LNCAP (cell line): ENCODE measurements at regions not wholly inside any gene's neighbourhood (a gene's known extent, or its start where the extent isn't known, plus 50 kb on each side); places are given as distances from the start of the nearest gene placed in this dataset.

ENCODE experiments used
- TF ChIP-seq, protein P1 (sequence below): fragments of 450-650 bp; IDR thresholded peaks from 2 replicates; pipeline ENCODE4 v1.5.1; 2017; ENCODE audit warnings: mild to moderate bottlenecking

DNA sequence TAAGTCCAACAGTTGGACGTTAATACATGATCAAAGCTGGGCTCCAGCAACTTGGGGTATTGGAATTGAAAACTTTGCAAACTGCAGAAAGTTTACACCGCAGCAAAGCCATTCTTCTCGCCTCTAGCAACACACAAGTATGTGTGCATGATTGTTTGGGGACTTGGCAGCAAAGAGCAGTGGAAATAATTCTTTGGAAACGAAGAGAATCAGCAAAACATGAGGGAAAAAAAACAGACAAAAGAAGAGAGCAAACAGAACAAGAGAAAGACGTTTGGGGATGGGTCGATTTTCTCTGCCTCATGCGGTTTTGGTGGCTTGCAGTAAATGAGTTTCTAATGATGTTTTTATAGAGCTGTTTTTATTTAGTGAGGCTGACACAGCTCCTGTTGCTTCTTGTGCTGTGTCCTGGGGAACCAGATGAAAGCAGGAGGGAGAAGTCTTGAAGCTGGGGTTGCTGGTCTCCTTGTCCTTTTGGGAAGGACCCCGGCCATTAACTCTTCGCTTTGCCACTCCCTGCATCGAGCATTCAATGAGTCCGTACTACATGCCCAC, 502.9 kb downstream of the GRIN2A start:
- TF ChIP-seq, protein P1, sequence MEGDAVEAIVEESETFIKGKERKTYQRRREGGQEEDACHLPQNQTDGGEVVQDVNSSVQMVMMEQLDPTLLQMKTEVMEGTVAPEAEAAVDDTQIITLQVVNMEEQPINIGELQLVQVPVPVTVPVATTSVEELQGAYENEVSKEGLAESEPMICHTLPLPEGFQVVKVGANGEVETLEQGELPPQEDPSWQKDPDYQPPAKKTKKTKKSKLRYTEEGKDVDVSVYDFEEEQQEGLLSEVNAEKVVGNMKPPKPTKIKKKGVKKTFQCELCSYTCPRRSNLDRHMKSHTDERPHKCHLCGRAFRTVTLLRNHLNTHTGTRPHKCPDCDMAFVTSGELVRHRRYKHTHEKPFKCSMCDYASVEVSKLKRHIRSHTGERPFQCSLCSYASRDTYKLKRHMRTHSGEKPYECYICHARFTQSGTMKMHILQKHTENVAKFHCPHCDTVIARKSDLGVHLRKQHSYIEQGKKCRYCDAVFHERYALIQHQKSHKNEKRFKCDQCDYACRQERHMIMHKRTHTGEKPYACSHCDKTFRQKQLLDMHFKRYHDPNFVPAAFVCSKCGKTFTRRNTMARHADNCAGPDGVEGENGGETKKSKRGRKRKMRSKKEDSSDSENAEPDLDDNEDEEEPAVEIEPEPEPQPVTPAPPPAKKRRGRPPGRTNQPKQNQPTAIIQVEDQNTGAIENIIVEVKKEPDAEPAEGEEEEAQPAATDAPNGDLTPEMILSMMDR: no peak

DNA sequence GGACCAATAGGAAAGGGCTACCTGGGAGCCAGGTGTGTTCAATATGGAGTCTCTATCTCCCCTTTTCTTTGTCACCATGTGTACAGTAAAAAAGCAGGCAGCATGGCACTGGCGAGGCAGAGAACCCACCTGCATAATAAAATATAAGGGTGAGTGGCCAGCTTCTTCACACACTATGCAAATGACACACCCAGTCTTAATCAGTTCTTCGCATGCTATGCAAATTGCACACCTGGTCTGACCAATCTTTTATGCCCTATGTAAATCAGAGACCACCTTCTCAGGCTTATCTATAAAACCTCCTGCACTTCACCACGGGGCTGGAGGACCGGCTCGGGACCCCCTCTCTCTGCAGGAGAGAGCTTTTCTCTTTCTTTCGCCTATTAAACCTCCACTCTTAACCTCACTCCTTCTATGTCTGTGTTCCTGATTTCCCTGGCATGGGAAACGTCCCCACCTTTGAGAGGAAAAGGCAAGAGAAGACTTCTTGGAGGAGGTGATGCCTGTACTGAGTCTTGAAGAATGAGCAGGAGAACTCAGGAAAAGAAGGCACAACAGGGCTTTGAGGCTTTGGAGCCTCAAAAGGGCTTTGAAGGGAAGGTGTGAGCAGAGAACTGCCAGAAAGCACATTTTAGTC, 502.1 kb downstream of the GRIN2A start:
- TF ChIP-seq, protein P1: no peak

- TF ChIP-seq, protein P1: no peak
These were observed 501.3 kb downstream of the GRIN2A start for GRCh38 chr16:9680968-9681367.

GRCh38 chr16:9681508-9681907, 500.7 kb downstream of the GRIN2A start:
- TF ChIP-seq, protein P1: no peak

GRCh38 chr16:9682320-9682719, 499.9 kb downstream of the GRIN2A start:
- TF ChIP-seq, protein P1: no peak

GRCh38 chr16:9683677-9684076, 498.6 kb downstream of the GRIN2A start:
- TF ChIP-seq, protein P1: no peak

DNA sequence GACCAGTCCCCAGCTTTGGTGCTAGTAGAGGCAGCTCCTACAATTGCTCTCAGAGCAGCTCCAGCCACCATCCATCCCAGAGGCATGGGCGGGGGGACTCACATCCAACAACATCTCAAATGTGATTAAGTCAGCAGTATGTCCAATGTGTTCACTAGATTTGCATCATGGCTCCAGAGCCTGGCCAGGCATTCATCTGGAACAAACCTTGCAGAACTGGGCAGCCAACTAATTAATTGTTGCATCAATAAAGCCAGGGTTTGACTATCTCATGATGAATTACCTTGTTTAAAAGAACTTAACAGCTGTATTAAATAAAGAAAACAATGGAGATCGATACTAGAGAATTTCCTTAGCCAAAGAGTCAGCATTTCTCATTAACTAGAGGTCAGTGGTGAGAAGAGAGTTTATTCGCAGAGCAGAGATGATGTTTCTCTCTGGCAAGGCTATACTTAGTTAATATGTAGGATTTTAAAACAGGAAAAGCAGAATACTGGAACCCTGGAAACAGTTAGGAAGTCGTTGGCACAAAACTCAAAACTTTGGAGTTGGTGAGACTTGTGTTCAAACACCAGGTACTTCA, 494.4 kb downstream of the GRIN2A start:
- TF ChIP-seq, protein P1: no peak
